DOHH2 (cell line): ENCODE measurements at regions not wholly inside any gene's neighbourhood (a gene's known extent, or its start where the extent isn't known, plus 50 kb on each side); places are given as distances from the start of the nearest gene placed in this dataset.
"Not testable (repeated sequence)": the region's sequence is repeated elsewhere in the genome, so short reads cannot be mapped to it uniquely, and the experiment has no call there.

Experiments used
- H3F3A ChIP-seq: fragments of 200-600 bp; sonication (generic), shearing (Covaris generic); 2 replicates; pipeline ENCODE4 v1.6.0; 2016; ENCODE audit warnings: antibody characterized with exemption, mild to moderate bottlenecking; ENCODE audit not compliant: control insufficient read depth, insufficient read depth
- H3K27ac ChIP-seq: fragments of 200-600 bp; sonication (generic); 2 replicates; pipeline ENCODE4 v1.5.1; 2014; ENCODE audit warnings: low read depth, mild to moderate bottlenecking, low read length, moderate library complexity
- H3K27me3 ChIP-seq: fragments of 200-600 bp; sonication (generic); 2 replicates; pipeline ENCODE4 v1.6.1; 2014; ENCODE audit warnings: mild to moderate bottlenecking, low read length, mixed read lengths; ENCODE audit not compliant: control insufficient read depth
- H3K36me3 ChIP-seq: fragments of 200-600 bp; sonication (generic); 2 replicates; pipeline ENCODE4 v1.6.1; 2014; ENCODE audit warnings: mild to moderate bottlenecking, low read length, moderate library complexity, mixed read lengths; ENCODE audit not compliant: control insufficient read depth
- H3K4me1 ChIP-seq: fragments of 200-600 bp; sonication (generic); 2 replicates; pipeline ENCODE4 v1.6.1; 2014; ENCODE audit warnings: mild to moderate bottlenecking, low read length, mixed read lengths; ENCODE audit not compliant: control insufficient read depth
- H3K4me2 ChIP-seq: fragments of 200-600 bp; sonication (generic); 2 replicates; pipeline ENCODE4 v1.6.0; 2014; ENCODE audit warnings: mild to moderate bottlenecking, low read length, moderate library complexity
- H3K4me3 ChIP-seq: fragments of 200-600 bp; sonication (generic); 2 replicates; pipeline ENCODE4 v1.5.1; 2014; ENCODE audit warnings: mild to moderate bottlenecking, low read length, mixed read lengths
- H3K79me2 ChIP-seq: fragments of 200-600 bp; sonication (generic); 2 replicates; pipeline ENCODE4 v1.6.1; 2014; ENCODE audit warnings: mild to moderate bottlenecking, low read length, mixed read lengths; ENCODE audit not compliant: control insufficient read depth
- H3K9me2 ChIP-seq: fragments of 200-600 bp; sonication (generic); replicated peaks from 2 replicates; pipeline ENCODE4 v1.6.1; 2014; ENCODE audit warnings: mild to moderate bottlenecking, low read length, mixed read lengths; ENCODE audit not compliant: control insufficient read depth
- H3K9me3 ChIP-seq: fragments of 200-600 bp; sonication (generic); 2 replicates; pipeline ENCODE4 v1.6.1; 2014; ENCODE audit warnings: antibody characterized with exemption, low read length, mixed read lengths; ENCODE audit not compliant: control insufficient read depth, insufficient read depth
- H4K20me1 ChIP-seq: fragments of 200-600 bp; sonication (generic); 2 replicates; pipeline ENCODE4 v1.6.0; 2014; ENCODE audit warnings: low read depth, mild to moderate bottlenecking, antibody characterized with exemption, low read length, moderate library complexity; ENCODE audit not compliant: control insufficient read depth, insufficient read depth
- CTCF ChIP-seq: fragments of 200-600 bp; sonication (generic); IDR thresholded peaks from one replicate; pipeline ENCODE4 v1.5.1; 2014; ENCODE audit warnings: antibody characterized with exemption, mild to moderate bottlenecking, low read depth, low read length; ENCODE audit not compliant: poor library complexity, severe bottlenecking
- EZH2phosphoT487 ChIP-seq: fragments of 200-600 bp; sonication (generic); IDR thresholded peaks from 2 replicates; pipeline ENCODE4 v1.6.1; 2017; ENCODE audit warnings: borderline replicate concordance, mild to moderate bottlenecking, antibody characterized with exemption, low read length, moderate library complexity, mixed read lengths

DNA sequence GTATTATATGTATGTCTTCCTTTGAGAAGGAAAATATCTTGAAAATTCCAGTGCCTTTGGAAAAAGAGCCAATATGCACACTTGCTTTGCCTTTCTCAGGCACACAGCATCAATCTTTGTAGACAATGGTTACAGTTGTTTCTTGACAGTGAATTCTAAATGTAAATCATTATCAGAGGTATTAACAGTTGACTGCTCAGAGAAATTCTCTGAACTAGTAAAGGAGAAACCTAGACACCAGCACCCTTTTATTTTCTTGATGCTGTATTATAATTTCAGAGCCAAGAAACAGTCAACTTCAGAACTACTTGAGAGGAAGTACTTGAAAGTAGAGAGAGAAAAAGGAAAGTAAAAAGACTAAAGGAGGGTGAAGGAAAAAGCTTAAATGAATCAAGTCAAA lies 185.8 kb upstream of the SMIM30 start:
- no peak overlapping the region for H3K27ac ChIP-seq
- H3K9me3 ChIP-seq, result no peaks in the 10 kb centered on the region
- H3K4me3 ChIP-seq, result no peak overlapping the region
- H3K9me2 ChIP-seq, result no peaks in the 10 kb centered on the region
- no peaks in the 10 kb centered on the region for H4K20me1 ChIP-seq
- H3K79me2 ChIP-seq, result no peaks in the 10 kb centered on the region
- H3F3A ChIP-seq, result no peaks in the 10 kb centered on the region
- H3K4me2 ChIP-seq, result no peak overlapping the region
- H3K4me1 ChIP-seq, result no peaks in the 10 kb centered on the region
- no peaks in the 10 kb centered on the region for H3K27me3 ChIP-seq
- TF ChIP-seq EZH2phosphoT487 (no peak), CTCF (no peak)
- H3K36me3 ChIP-seq, result no peaks in the 10 kb centered on the region

- not testable (repeated sequence) for H3K4me3 ChIP-seq, H3K27me3 ChIP-seq, H3K4me2 ChIP-seq, H3K9me3 ChIP-seq, H3K79me2 ChIP-seq, H4K20me1 ChIP-seq, H3K9me2 ChIP-seq, H3F3A ChIP-seq, H3K36me3 ChIP-seq, H3K27ac ChIP-seq, H3K4me1 ChIP-seq
Observed at GRCh38 chr7:113303388-113303787, 185.0 kb upstream of the SMIM30 start.

GRCh38 chr7:113301983-113302382 lies 183.6 kb upstream of the SMIM30 start:
- no peaks in the 10 kb centered on the region for H3F3A ChIP-seq
- no peaks in the 10 kb centered on the region for H3K4me1 ChIP-seq
- no peaks in the 10 kb centered on the region for H3K9me3 ChIP-seq
- H4K20me1 ChIP-seq, result no peaks in the 10 kb centered on the region
- no peaks in the 10 kb centered on the region for H3K27me3 ChIP-seq
- H3K4me3 ChIP-seq, result no peak overlapping the region
- no peak overlapping the region for H3K4me2 ChIP-seq
- H3K79me2 ChIP-seq, result no peaks in the 10 kb centered on the region
- no peaks in the 10 kb centered on the region for H3K36me3 ChIP-seq
- H3K9me2 ChIP-seq, result no peaks in the 10 kb centered on the region
- TF ChIP-seq EZH2phosphoT487, result no peak
- no peak for TF ChIP-seq CTCF
- H3K27ac ChIP-seq, result no peak overlapping the region

- H3K9me3 ChIP-seq, result no peaks in the 10 kb centered on the region
- H3K27me3 ChIP-seq, result no peaks in the 10 kb centered on the region
- no peaks in the 10 kb centered on the region for H3K79me2 ChIP-seq
- no peaks in the 10 kb centered on the region for H3K9me2 ChIP-seq
- H3K27ac ChIP-seq, result no peak overlapping the region
- no peaks in the 10 kb centered on the region for H3K4me1 ChIP-seq
- no peak overlapping the region for H3K4me2 ChIP-seq
- H3F3A ChIP-seq, result no peaks in the 10 kb centered on the region
- H3K4me3 ChIP-seq, result no peak overlapping the region
- no peak for TF ChIP-seq EZH2phosphoT487
- TF ChIP-seq CTCF, result no peak
- H3K36me3 ChIP-seq, result no peaks in the 10 kb centered on the region
- no peaks in the 10 kb centered on the region for H4K20me1 ChIP-seq
Observed at GRCh38 chr7:113301141-113301540, 182.8 kb upstream of the SMIM30 start.
